PC-9 (cell line): ENCODE measurements at regions not wholly inside any gene's neighbourhood (a gene's known extent, or its start where the extent isn't known, plus 50 kb on each side); places are given as distances from the start of the nearest gene placed in this dataset.

Experiments
- EZH2 ChIP-seq: fragments of 200-600 bp; sonication (generic); IDR thresholded peaks from 2 replicates; pipeline ENCODE4 v1.8.0; 2017; ENCODE audit warnings: antibody characterized with exemption, low read depth
- TF ChIP-seq, protein P1 (sequence below): fragments of 200-600 bp; sonication (generic); conservative IDR thresholded peaks from 2 replicates; pipeline ENCODE4 v1.6.1; 2017; ENCODE audit warnings: mixed run types, antibody characterized with exemption, mild to moderate bottlenecking, moderate library complexity

DNA sequence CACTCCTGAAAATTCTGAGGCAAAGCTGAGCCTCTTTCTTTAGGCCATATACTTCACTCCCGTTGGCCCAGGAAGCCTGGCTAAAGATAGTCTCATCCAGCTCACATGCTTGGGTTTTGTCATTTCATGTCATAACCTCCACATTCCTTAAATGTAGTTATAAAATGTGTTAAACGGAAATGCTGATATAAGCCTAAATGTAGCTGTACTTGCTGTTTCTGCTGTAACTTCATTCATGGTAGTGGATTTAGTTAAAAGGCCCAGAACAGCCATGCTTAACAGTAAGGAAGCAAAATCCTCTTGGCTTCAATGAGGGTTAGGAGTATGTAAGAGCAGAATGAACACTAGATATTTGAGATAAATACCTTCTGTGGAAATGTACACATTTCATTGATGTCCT, 135.8 kb upstream of the TMEM161B start:
- TF ChIP-seq, protein P1, sequence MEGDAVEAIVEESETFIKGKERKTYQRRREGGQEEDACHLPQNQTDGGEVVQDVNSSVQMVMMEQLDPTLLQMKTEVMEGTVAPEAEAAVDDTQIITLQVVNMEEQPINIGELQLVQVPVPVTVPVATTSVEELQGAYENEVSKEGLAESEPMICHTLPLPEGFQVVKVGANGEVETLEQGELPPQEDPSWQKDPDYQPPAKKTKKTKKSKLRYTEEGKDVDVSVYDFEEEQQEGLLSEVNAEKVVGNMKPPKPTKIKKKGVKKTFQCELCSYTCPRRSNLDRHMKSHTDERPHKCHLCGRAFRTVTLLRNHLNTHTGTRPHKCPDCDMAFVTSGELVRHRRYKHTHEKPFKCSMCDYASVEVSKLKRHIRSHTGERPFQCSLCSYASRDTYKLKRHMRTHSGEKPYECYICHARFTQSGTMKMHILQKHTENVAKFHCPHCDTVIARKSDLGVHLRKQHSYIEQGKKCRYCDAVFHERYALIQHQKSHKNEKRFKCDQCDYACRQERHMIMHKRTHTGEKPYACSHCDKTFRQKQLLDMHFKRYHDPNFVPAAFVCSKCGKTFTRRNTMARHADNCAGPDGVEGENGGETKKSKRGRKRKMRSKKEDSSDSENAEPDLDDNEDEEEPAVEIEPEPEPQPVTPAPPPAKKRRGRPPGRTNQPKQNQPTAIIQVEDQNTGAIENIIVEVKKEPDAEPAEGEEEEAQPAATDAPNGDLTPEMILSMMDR, result no peak
- TF ChIP-seq EZH2, result no peak
